Neuronal stem cell (in vitro differentiated cells): ENCODE measurements at regions not wholly inside any gene's neighbourhood (a gene's known extent, or its start where the extent isn't known, plus 50 kb on each side); places are given as distances from the start of the nearest gene placed in this dataset.

Experiments
- DNase-seq: peaks from one replicate; pipeline ENCODE4 v3.0.0-alpha.2; 2013; ENCODE audit warnings: low spot score
- H2AFZ ChIP-seq: one replicate; pipeline ENCODE4 v1.6.1; 2013; ENCODE audit warnings: mild to moderate bottlenecking, low read length, inconsistent platforms
- H2AK5ac ChIP-seq: 2 replicates; pipeline ENCODE4 v1.6.1; 2013; ENCODE audit warnings: low read depth, mild to moderate bottlenecking, inconsistent platforms, low read length, moderate library complexity, mixed read lengths
- H2BK120ac ChIP-seq: 2 replicates; pipeline ENCODE4 v1.6.1; 2013; ENCODE audit warnings: low read depth, mild to moderate bottlenecking, inconsistent platforms, low read length, moderate library complexity, mixed read lengths
- H2BK12ac ChIP-seq: one replicate; pipeline ENCODE4 v1.6.1; 2013; ENCODE audit warnings: low read length, inconsistent platforms
- H2BK15ac ChIP-seq: 2 replicates; pipeline ENCODE4 v1.6.1; 2013; ENCODE audit warnings: mild to moderate bottlenecking, low read length, inconsistent platforms, mixed read lengths
- H2BK5ac ChIP-seq: one replicate; pipeline ENCODE4 v1.6.1; 2013; ENCODE audit warnings: inconsistent platforms, mild to moderate bottlenecking, low read length, moderate library complexity
- H3K14ac ChIP-seq: one replicate; pipeline ENCODE4 v1.6.1; 2013; ENCODE audit warnings: low read length, inconsistent platforms
- H3K18ac ChIP-seq: 2 replicates; pipeline ENCODE4 v1.6.1; 2013; ENCODE audit warnings: low read length, inconsistent platforms
- H3K23ac ChIP-seq: 2 replicates; pipeline ENCODE4 v1.6.1; 2013; ENCODE audit warnings: low read depth, mild to moderate bottlenecking, mixed read lengths, low read length, inconsistent platforms; ENCODE audit not compliant: poor library complexity
- H3K27ac ChIP-seq: replicated peaks from 3 replicates; pipeline ENCODE4 v1.5.1; 2013; ENCODE audit warnings: low read length, inconsistent platforms
- H3K27me3 ChIP-seq, 3 experiments: 2 replicates each; pipeline ENCODE4 v1.6.1; 2013; ENCODE audit warnings: low read length in 3 of 3, mild to moderate bottlenecking in 2 of 3, inconsistent platforms in 1 of 3, low read depth in 1 of 3, mixed read lengths in 1 of 3, moderate library complexity in 1 of 3; ENCODE audit not compliant: control insufficient read depth in 3 of 3, insufficient read depth in 3 of 3
- H3K36me3 ChIP-seq, 2 donors: replicated peaks in 1 of 2; 2 replicates each; pipeline ENCODE4 v1.6.1; 2013; ENCODE audit warnings: low read length in 2 of 2; ENCODE audit not compliant: control insufficient read depth in 2 of 2, insufficient read depth in 2 of 2
- H3K4ac ChIP-seq: 2 replicates; pipeline ENCODE4 v1.6.1; 2013; ENCODE audit warnings: inconsistent platforms, mild to moderate bottlenecking, low read length, moderate library complexity
- H3K4me1 ChIP-seq, 2 donors: 1 replicate in 1 of 2; 2 replicates in 1 of 2; pipeline ENCODE4 v1.6.1; 2013; ENCODE audit warnings: low read length in 2 of 2, low read depth in 1 of 2; ENCODE audit not compliant: control insufficient read depth in 2 of 2, insufficient read depth in 1 of 2
- H3K4me2 ChIP-seq: one replicate; pipeline ENCODE4 v1.6.1; 2013; ENCODE audit warnings: mild to moderate bottlenecking, low read length, inconsistent platforms; ENCODE audit not compliant: insufficient read depth, poor library complexity, severe bottlenecking
- H3K4me3 ChIP-seq, 2 donors: 2 replicates each; pipeline ENCODE4 v1.5.1; 2013; ENCODE audit warnings: low read length in 2 of 2, mild to moderate bottlenecking in 2 of 2, inconsistent platforms in 1 of 2, moderate library complexity in 1 of 2
- H3K79me1 ChIP-seq: one replicate; pipeline ENCODE4 v1.6.1; 2013; ENCODE audit warnings: low read depth, mild to moderate bottlenecking, inconsistent platforms, low read length, moderate library complexity
- H3K9ac ChIP-seq: one replicate; pipeline ENCODE4 v1.6.1; 2013; ENCODE audit warnings: mild to moderate bottlenecking, low read depth, low read length, inconsistent platforms; ENCODE audit not compliant: poor library complexity
- H3K9me3 ChIP-seq, 2 donors: replicated peaks in 1 of 2; 2 replicates each; pipeline versions ENCODE3 to v1.6.1; 2013; ENCODE audit warnings: low read length in 2 of 2, mild to moderate bottlenecking in 2 of 2, inconsistent platforms in 1 of 2, low read depth in 1 of 2, mixed read lengths in 1 of 2, moderate library complexity in 1 of 2; ENCODE audit not compliant: control insufficient read depth in 2 of 2, insufficient read depth in 1 of 2
- H4K8ac ChIP-seq: one replicate; pipeline ENCODE4 v1.6.1; 2013; ENCODE audit warnings: low read depth, mild to moderate bottlenecking, inconsistent platforms, low read length, moderate library complexity
- H4K91ac ChIP-seq: one replicate; pipeline ENCODE4 v1.6.1; 2013; ENCODE audit warnings: low read length, low read depth, mild to moderate bottlenecking, inconsistent platforms; ENCODE audit not compliant: poor library complexity
- WGBS, 2 donors: extraction: QIAGEN DNeasy Blood & Tissue Kit; methylation state at CpG; one replicate each; pipeline ENCODE4 v1.1.7; 2013; ENCODE audit warnings: missing lambda C conversion rate in 2 of 2, mixed read lengths in 1 of 2; ENCODE audit not compliant: insufficient read length in 2 of 2, insufficient replicate concordance in 1 of 2; ENCODE audit errors: extremely low coverage in 2 of 2; 5-methylcytosine and 5-hydroxymethylcytosine counted together

GRCh38 chr20:52684176-52684575 lies 288.0 kb upstream of the TSHZ2 start:
- no peak overlapping the region for H2BK5ac ChIP-seq
- no peak overlapping the region for H2BK15ac ChIP-seq
- no peak overlapping the region for H2AK5ac ChIP-seq
- peak overlapping the region; percentile 6 for H3K23ac ChIP-seq
- H3K4ac ChIP-seq, result no peak overlapping the region
- no peak overlapping the region for H4K91ac ChIP-seq
- H3K4me2 ChIP-seq, result no peak overlapping the region
- peaks cover 0 to 9% of the 10 kb centered on the region in 2 donors for H3K4me1 ChIP-seq
- no peak overlapping the region for H3K14ac ChIP-seq
- no peak overlapping the region for H3K27ac ChIP-seq
- peak overlapping the region; percentile 25 for H3K18ac ChIP-seq
- H2AFZ ChIP-seq, result no peak overlapping the region
- H2BK12ac ChIP-seq, result no peak overlapping the region
- no peaks in the 10 kb centered on the region for H3K27me3 ChIP-seq
- DNase-seq, result no peak
- H3K4me3 ChIP-seq, result no peak overlapping the region
- no CpG with 5 or more reads among the region's 14 CpGs for WGBS, 2 donors
- no peak overlapping the region for H2BK120ac ChIP-seq
- H3K9me3 ChIP-seq, result no peaks in the 10 kb centered on the region
- no peaks in the 10 kb centered on the region for H3K79me1 ChIP-seq
- no peaks in the 10 kb centered on the region for H3K36me3 ChIP-seq
- H4K8ac ChIP-seq, result no peak overlapping the region
- H3K9ac ChIP-seq, result no peak overlapping the region

GRCh38 chr20:52683761-52684160 lies 288.4 kb upstream of the TSHZ2 start:
- peaks cover 0 to 9% of the 10 kb centered on the region in 2 donors for H3K4me1 ChIP-seq

GRCh38 chr20:52682237-52682636 lies 289.9 kb upstream of the TSHZ2 start:
- H3K27ac ChIP-seq, result no peak overlapping the region
- no peak overlapping the region for H2BK12ac ChIP-seq
- H3K9ac ChIP-seq, result no peak overlapping the region
- no peak overlapping the region for H3K18ac ChIP-seq
- no CpG with 5 or more reads among the region's 1 CpG for WGBS, 2 donors
- H2BK15ac ChIP-seq, result no peak overlapping the region
- H3K14ac ChIP-seq, result no peak overlapping the region
- H3K4me3 ChIP-seq, result no peak overlapping the region
- no peaks in the 10 kb centered on the region for H3K79me1 ChIP-seq
- no peak overlapping the region for H2BK120ac ChIP-seq
- H2AFZ ChIP-seq, result no peak overlapping the region
- H4K91ac ChIP-seq, result no peak overlapping the region
- H4K8ac ChIP-seq, result no peak overlapping the region
- no peak overlapping the region for H3K4me2 ChIP-seq
- no peak overlapping the region for H3K4ac ChIP-seq
- no peak overlapping the region for H3K23ac ChIP-seq
- DNase-seq, result no peak
- no peak overlapping the region for H2AK5ac ChIP-seq
- H3K36me3 ChIP-seq, result no peaks in the 10 kb centered on the region
- peaks cover 0 to 9% of the 10 kb centered on the region in 2 donors for H3K4me1 ChIP-seq
- H3K9me3 ChIP-seq, result no peaks in the 10 kb centered on the region
- no peak overlapping the region for H2BK5ac ChIP-seq
- H3K27me3 ChIP-seq, result peaks cover 0 to 6% (median 0%) of the 10 kb centered on the region in 3 experiments

More at GRCh38 chr20:52683761-52684160, 288.4 kb upstream of the TSHZ2 start:
- no CpG with 5 or more reads among the region's 5 CpGs for WGBS, 2 donors
- Histone ChIP-seq H3K9me3 (no peaks in the 10 kb centered on the region), H3K36me3 (no peaks in the 10 kb centered on the region), H2AK5ac (no peak overlapping the region), H2BK12ac (no peak overlapping the region), H3K9ac (no peak overlapping the region), H3K23ac (no peak overlapping the region), H2BK5ac (no peak overlapping the region), H2BK120ac (no peak overlapping the region), H3K27ac (no peak overlapping the region), H4K8ac (no peak overlapping the region), H2BK15ac (no peak overlapping the region), H3K4ac (no peak overlapping the region), H3K27me3 (no peaks in the 10 kb centered on the region), H4K91ac (no peak overlapping the region), H3K79me1 (no peaks in the 10 kb centered on the region), H3K18ac (no peak overlapping the region), H3K4me2 (no peak overlapping the region), H3K14ac (no peak overlapping the region), H2AFZ (no peak overlapping the region), H3K4me3 (no peak overlapping the region)
- DNase-seq, result no peak

- Histone ChIP-seq H3K4ac (no peak overlapping the region), H4K91ac (no peak overlapping the region), H3K4me1 (peaks cover 7 to 15% of the 10 kb centered on the region in 2 donors), H3K18ac (no peak overlapping the region), H3K23ac (no peak overlapping the region), H3K9ac (no peak overlapping the region), H3K36me3 (no peaks in the 10 kb centered on the region), H3K14ac (no peak overlapping the region), H3K4me2 (no peak overlapping the region), H3K4me3 (no peak overlapping the region), H2BK5ac (no peak overlapping the region), H2AK5ac (no peak overlapping the region), H2BK120ac (no peak overlapping the region), H2BK15ac (no peak overlapping the region), H3K27ac (no peak overlapping the region), H2AFZ (no peak overlapping the region), H3K9me3 (no peaks in the 10 kb centered on the region), H3K27me3 (peaks cover 0 to 6% (median 0%) of the 10 kb centered on the region in 3 experiments), H2BK12ac (no peak overlapping the region), H4K8ac (no peak overlapping the region), H3K79me1 (no peaks in the 10 kb centered on the region)
- no CpG with 5 or more reads among the region's 6 CpGs for WGBS, 2 donors
- DNase-seq, result no peak
Observed at GRCh38 chr20:52681288-52681687, 290.9 kb upstream of the TSHZ2 start.
